ENCODE measurements at regions not wholly inside any gene's neighbourhood (a gene's known extent, or its start where the extent isn't known, plus 50 kb on each side); places are given as distances from the start of the nearest gene placed in this dataset.

DNA sequence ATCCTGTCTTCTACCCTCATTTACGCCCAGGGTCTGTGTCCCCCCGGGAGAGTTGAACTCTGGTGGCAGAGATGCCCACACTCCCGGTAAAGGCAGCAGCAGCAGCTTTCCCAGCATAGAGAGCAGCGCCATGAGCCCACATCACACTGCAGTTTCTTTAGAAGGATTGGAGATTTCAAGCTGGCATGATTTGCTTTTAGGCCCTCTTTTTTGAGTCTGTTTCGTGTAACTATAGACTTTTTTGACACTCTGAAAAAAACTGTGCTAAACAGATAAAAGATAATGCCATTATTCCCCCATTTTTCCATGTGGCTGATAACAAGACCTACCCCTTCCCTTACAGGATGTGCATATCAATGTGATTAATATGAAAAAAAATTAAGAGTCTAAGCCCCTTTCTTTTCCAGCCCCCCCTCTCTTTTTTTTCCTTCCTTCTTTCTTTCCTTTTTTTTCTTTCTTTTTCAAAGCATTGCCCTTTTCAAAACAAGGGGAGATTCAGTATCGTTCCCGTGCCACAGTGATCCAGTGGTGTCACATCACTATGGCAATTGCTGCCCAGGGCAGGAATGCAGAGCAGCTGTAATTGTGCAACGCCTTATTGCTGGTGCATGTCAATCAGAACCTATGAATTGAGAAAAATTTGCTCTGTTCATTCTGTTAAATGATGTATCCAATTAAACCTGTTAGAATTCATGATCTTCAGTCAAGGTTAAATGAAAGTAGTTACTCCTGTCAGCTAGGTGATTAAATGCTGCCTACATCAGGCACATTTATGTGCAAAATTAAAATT is 104.5 kb downstream of the CDCA7 start:
- Histone ChIP-seq H3K36me3 (ENCODE audit: insufficient read depth in 1 of 2, low read depth in 1 of 2) (no peaks in the 10 kb centered on the region), H3K27me3 (ENCODE audit: insufficient read depth in 3 of 3, low read length in 2 of 3) (no peaks in the 10 kb centered on the region), H3K4me3 (no peak overlapping the region), H3K27ac (no peak overlapping the region), H3K9me3 (no peaks in the 10 kb centered on the region), H3K4me1 (no peaks in the 10 kb centered on the region)
- TF ChIP-seq, protein P1, sequence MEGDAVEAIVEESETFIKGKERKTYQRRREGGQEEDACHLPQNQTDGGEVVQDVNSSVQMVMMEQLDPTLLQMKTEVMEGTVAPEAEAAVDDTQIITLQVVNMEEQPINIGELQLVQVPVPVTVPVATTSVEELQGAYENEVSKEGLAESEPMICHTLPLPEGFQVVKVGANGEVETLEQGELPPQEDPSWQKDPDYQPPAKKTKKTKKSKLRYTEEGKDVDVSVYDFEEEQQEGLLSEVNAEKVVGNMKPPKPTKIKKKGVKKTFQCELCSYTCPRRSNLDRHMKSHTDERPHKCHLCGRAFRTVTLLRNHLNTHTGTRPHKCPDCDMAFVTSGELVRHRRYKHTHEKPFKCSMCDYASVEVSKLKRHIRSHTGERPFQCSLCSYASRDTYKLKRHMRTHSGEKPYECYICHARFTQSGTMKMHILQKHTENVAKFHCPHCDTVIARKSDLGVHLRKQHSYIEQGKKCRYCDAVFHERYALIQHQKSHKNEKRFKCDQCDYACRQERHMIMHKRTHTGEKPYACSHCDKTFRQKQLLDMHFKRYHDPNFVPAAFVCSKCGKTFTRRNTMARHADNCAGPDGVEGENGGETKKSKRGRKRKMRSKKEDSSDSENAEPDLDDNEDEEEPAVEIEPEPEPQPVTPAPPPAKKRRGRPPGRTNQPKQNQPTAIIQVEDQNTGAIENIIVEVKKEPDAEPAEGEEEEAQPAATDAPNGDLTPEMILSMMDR (IDR thresholded peaks at IDR 0.05): no peak
- DNase-seq: no peak
- intact Hi-C loops (cut with DNase I): no loop called here
- ATAC-seq: peak in 3 of 4 donors; percentile 53 to 64 (median 57)
- WGBS, 3 donors: 42 to 53% (median 43%) methylated on average over 8 of the region's 8 CpGs

- Histone ChIP-seq H3K27me3 (ENCODE audit: insufficient read depth in 3 of 3, low read length in 2 of 3) (no peaks in the 10 kb centered on the region), H3K9me3 (no peaks in the 10 kb centered on the region), H3K4me3 (no peak overlapping the region), H3K36me3 (ENCODE audit: insufficient read depth in 1 of 2, low read depth in 1 of 2) (no peaks in the 10 kb centered on the region), H3K27ac (no peak overlapping the region), H3K4me1 (no peaks in the 10 kb centered on the region)
- DNase-seq: no peak
- intact Hi-C loops (cut with DNase I): no loop called here
- 55 to 60% (median 58%) methylated on average over 14 of the region's 14 CpGs for WGBS, 3 donors
- ATAC-seq: no peak
- TF ChIP-seq, protein P1 (IDR thresholded peaks at IDR 0.05): no peak
Measured at GRCh38 chr2:173462892-173463840, 108.5 kb downstream of the CDCA7 start.

- H3K27ac ChIP-seq: no peak overlapping the region
- no peak for ATAC-seq
- no peaks in the 10 kb centered on the region for H3K9me3 ChIP-seq
- no peaks in the 10 kb centered on the region for H3K36me3 ChIP-seq (ENCODE audit: insufficient read depth in 1 of 2, low read depth in 1 of 2)
- TF ChIP-seq, protein P1 (IDR thresholded peaks at IDR 0.05): no peak
- H3K4me1 ChIP-seq: no peaks in the 10 kb centered on the region
- intact Hi-C loops (cut with DNase I): no loop called here
- no peak overlapping the region for H3K4me3 ChIP-seq
- no peaks in the 10 kb centered on the region for H3K27me3 ChIP-seq (ENCODE audit: insufficient read depth in 3 of 3, low read length in 2 of 3)
- no peak for DNase-seq
- 95 to 97% (median 96%) methylated on average over 6 of the region's 6 CpGs for WGBS, 3 donors
Measured at GRCh38 chr2:173463846-173464245, 109.2 kb downstream of the CDCA7 start.

DNA sequence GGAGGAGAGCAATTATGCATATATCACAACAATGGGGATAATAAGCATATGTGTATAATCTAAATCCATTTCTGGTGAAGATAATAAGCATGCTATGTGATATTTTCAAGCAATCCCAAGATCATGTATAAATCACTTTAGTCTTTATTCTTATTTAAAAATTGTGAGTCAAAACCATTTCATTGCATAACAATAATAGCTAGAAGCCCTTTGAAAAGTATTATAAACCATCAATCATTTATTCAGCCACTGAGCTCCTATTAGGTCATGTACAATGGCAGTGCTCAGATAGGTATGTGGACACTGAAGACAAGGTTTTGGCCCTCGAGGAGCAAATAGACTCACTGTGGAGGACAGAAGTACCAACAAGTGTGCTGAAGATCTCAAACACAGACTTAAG is 113.1 kb downstream of the CDCA7 start:
- DNase-seq: no peak
- WGBS, 3 donors: 67 to 73% (median 71%) methylated on average over 1 of the region's 1 CpG

More for the DNA sequence above, 113.1 kb downstream of the CDCA7 start:
- no peaks in the 10 kb centered on the region for H3K4me1 ChIP-seq
- intact Hi-C loops (cut with DNase I): no loop called here
- no peaks in the 10 kb centered on the region for H3K36me3 ChIP-seq (ENCODE audit: insufficient read depth in 1 of 2, low read depth in 1 of 2)
- H3K27me3 ChIP-seq (ENCODE audit: insufficient read depth in 3 of 3, low read length in 2 of 3): no peaks in the 10 kb centered on the region
- TF ChIP-seq, protein P1 (IDR thresholded peaks at IDR 0.05): no peak
- H3K4me3 ChIP-seq: no peak overlapping the region
- no peak overlapping the region for H3K27ac ChIP-seq
- no peaks in the 10 kb centered on the region for H3K9me3 ChIP-seq
- ATAC-seq: no peak
